GM18517 (cell line): ENCODE measurements at regions not wholly inside any gene's neighbourhood (a gene's known extent, or its start where the extent isn't known, plus 50 kb on each side); places are given as distances from the start of the nearest gene placed in this dataset.
"Not testable (repeated sequence)": the region's sequence is repeated elsewhere in the genome, so short reads cannot be mapped to it uniquely, and the experiment has no call there.

ENCODE experiments used
- ATAC-seq: cut with Tn5 transposase; IDR thresholded peaks from one replicate; pipeline ENCODE4 v1.9.1; 2021; ENCODE audit warnings: mild to moderate bottlenecking, moderate library complexity; ENCODE audit not compliant: unreplicated experiment

- ATAC-seq, result no peak
Measured at GRCh38 chr2:47964277-47964676, 58.0 kb upstream of the FBXO11 start.

GRCh38 chr2:47964722-47965434, 58.6 kb upstream of the FBXO11 start:
- no peak for ATAC-seq

GRCh38 chr2:47976728-47977127, 70.4 kb upstream of the FBXO11 start:
- ATAC-seq, result not testable (repeated sequence)

DNA sequence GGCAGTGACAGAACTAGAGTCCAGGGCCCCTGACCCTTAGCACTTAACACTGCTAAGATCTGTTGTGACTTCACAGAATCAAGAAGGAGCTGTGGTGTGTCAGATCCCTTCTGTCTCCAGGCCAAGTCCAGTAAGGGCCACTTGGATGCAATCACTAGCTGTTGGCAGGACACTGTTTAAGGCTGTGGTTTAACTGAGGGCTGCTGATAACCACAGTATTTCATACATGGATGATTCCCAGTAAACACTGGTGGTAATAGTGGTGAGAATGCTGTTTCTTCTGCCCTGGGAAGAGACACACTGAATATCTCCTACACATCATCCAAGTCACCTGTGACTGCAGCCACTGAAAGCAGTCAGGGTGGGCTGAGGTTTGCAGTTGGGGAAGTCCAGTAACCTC, 77.7 kb upstream of the FBXO11 start:
- ATAC-seq, result no peak

- no peak for ATAC-seq
Measured at GRCh38 chr2:47990503-47990902, 84.2 kb upstream of the FBXO11 start.

GRCh38 chr2:47992671-47993070, 86.4 kb upstream of the FBXO11 start:
- no peak for ATAC-seq

- no peak for ATAC-seq
Measured at GRCh38 chr2:47996808-47997207, 90.5 kb upstream of the FBXO11 start.

- no peak for ATAC-seq
Measured at GRCh38 chr2:47999512-47999911, 93.2 kb upstream of the FBXO11 start.

DNA sequence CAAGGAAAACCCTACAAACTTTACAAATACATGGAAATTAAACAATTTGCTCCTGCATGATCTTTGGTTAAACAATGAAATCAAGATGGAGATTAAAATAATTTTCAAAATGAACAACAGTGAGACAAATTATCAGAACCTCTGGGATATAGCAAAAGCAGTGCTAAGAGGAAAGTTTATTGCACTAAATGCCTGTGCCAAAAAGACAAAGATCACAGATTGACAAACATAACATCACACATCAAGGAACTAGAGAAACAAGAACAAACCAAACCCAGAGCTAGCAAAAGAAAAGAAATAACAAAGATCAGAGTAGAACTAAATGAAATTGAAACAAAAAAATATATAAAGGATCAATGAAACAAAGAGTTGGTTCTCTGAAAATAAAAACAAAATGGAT, 95.2 kb upstream of the FBXO11 start:
- ATAC-seq, result no peak

GRCh38 chr2:48006094-48006493, 99.8 kb upstream of the FBXO11 start:
- ATAC-seq, result no peak

DNA sequence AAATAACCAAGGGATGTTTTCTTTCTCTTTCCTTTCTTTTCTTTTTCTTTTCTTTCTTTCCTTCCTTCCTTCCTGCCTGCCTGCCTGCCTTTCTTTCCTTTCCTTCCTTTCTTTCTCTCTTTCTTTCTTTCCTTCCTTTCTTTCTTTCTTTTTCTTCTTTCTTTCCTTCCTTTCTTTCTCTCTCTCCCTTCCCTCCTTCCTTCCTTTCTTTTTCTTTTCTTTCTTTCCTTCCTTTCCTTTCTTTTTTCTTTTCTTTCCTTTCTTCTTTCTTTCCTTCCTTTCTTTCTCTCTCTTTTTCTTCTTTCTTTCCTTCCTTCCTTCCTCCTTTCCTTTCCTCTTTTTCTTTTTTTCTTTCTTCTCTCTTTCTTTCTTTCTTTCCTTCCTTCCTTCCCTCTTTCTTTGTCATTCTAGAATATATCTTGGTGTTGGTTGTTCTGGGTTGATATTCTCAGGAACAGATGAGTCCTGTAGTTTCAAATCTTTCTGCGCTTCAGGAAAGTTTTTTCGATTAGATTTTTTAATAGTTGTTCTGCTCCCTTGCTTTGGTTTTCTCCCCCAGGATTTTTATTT, 101.5 kb upstream of the FBXO11 start:
- ATAC-seq, result no peak

GRCh38 chr2:48009256-48009655, 103.0 kb upstream of the FBXO11 start:
- ATAC-seq, result no peak

- ATAC-seq, result no peak
Measured at GRCh38 chr2:48015421-48015820, 109.1 kb upstream of the FBXO11 start.

DNA sequence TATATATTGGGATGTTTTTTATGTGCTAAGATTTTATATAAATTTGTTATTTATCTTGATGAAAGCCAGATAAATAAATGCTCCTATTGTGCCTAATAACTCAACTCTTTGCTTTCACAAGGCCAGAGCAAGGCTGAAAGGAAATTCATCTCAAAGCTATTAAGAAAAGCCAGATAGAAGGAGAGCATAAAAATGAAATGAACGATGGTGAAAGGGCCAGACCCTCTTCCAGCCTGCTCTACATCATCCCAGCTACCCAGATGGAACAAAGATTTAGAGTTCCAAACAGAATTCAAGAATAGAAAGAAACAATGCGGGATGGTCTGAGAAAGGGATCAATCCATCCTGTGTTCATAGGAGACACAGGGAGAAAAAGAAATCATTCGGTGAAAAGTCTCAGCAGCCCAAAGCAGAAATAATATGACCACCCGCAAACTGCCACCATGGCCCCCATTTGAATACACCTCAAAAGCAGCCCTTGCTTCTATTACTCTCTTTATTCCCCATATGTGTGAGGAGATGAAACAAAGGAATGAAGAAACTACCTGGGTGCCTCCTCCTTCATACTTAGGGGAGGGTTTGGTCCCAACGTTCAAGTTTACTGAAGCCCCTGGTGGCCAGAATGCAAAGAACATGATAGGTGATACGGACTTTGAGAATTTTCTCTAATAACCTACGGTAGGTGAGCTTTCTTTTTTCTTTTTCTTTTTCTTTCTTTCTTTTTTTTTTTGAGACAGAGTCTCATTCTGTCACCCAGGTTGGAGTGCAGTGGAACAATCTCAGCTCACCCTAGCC, 110.1 kb upstream of the FBXO11 start:
- no peak for ATAC-seq

- no peak for ATAC-seq
Measured at GRCh38 chr2:48017136-48017535, 110.8 kb upstream of the FBXO11 start.

DNA sequence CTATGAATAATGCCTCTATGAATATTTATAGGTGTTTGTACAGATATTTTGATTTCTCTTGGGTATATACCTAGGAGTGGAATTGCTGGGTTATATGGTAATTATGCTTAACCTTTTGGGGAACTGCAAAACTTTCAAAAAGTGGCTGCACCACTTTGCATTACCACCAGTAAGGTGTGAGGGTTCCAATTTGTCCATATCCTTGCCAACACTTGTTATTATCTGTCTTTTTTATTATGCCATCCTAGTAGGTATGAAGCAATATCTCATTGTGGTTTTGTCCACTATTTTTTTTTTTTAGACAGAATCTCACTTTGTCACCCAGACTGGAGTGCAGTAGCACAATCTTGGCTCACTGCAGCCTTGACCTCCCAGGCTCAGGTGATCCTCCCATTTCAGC, 112.2 kb upstream of the FBXO11 start:
- no peak for ATAC-seq

GRCh38 chr2:48026865-48027264, 120.6 kb upstream of the FBXO11 start:
- no peak for ATAC-seq

DNA sequence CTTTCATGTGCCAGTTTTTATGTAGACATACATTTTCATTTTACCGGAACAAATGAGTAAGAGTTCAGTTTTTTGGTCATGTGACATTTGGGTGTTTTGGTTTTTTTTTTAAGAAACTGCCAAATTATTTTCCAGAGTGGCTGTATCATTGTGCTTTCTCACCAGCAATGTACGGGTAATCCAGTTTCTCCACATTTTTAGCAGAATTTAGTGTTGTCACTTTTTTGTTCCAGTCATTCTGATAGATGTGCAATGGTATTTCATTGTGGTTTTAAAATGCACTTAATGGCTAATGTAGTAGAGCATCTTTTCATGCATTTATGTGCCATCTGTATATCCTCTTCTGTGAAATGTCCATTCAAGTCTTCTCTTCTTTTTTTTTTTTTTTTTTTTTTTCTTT, 126.5 kb upstream of the FBXO11 start:
- no peak for ATAC-seq

- no peak for ATAC-seq
Measured at GRCh38 chr2:48034295-48034694, 128.0 kb upstream of the FBXO11 start.

- ATAC-seq, result no peak
Measured at GRCh38 chr2:48036312-48036711, 130.0 kb upstream of the FBXO11 start.

DNA sequence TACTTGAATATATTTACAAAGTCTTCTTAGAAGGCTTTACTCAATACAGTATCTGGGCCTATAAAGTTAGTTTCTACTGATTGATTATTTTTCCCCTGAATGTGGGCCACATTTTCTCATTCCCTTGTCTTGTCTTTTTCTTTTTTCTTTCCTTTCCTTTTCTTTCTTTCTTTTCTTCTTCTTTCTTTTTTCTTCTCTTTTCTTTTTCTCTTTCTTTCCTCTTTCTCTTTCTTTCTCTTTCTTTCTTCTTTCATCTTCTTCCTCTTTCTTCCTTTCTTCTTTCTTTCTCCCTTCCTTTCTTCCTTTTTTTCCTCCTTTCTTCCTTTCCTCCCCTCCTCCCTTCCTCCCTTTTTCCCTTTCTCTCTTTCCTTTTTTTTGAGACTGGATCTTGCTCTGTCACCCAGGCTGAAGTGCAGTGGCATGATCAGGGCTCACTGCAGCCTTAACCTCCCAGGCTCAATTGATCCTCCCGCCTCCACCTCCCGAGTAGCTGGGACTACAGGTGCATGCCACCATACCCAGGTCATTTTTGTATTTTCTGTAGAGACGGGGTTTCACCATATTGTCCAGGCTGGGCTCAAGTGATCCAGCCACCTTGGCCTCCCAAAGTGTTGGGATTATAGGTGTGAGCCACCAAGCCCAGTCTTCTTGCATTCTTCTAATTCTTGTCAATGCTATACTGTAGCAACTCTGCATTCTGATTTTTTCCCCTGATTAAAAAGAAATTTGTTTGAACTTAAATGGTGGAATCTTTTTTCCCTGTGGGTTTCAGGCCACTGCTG, 133.1 kb upstream of the FBXO11 start:
- ATAC-seq, result no peak
